Activated T-helper 1 cell treated with anti-CD3 and anti-CD28 coated beads, Interleukin-12 subunit alpha, Interleukin-12 subunit beta, Interleukin-2, Interleukin-4 antibody, amounts not matched to agents 30 ng/mL and 10 ng/mL and 1 ng/mL, durations not matched to agents 14 hours and 24 hours and 36 hours (primary cell): ENCODE measurements at regions not wholly inside any gene's neighbourhood (a gene's known extent, or its start where the extent isn't known, plus 50 kb on each side); places are given as distances from the start of the nearest gene placed in this dataset.

Source experiments
- DNase-seq: peaks from one replicate; pipeline ENCODE4 v3.0.0; 2021; ENCODE audit warnings: low spot score
- H3K27ac Mint-ChIP-seq: one replicate; pipeline ENCODE4 v1.8.0; 2021; ENCODE audit warnings: mild to moderate bottlenecking, mixed read lengths
- H3K27me3 Mint-ChIP-seq: one replicate; pipeline ENCODE4 v1.8.0; 2022; ENCODE audit warnings: mild to moderate bottlenecking, moderate library complexity, mixed read lengths; ENCODE audit not compliant: insufficient read depth
- H3K36me3 Mint-ChIP-seq: one replicate; pipeline ENCODE4 v1.8.0; 2021; ENCODE audit warnings: low read depth, mixed read lengths
- H3K4me1 Mint-ChIP-seq: one replicate; pipeline ENCODE4 v1.8.0; 2021; ENCODE audit warnings: low read depth, mixed read lengths
- H3K4me3 Mint-ChIP-seq: one replicate; pipeline ENCODE4 v1.8.0; 2021; ENCODE audit warnings: mild to moderate bottlenecking, moderate library complexity, mixed read lengths
- H3K9me3 Mint-ChIP-seq: one replicate; pipeline ENCODE4 v1.8.0; 2021; ENCODE audit warnings: mixed read lengths
- intact Hi-C: fragments of 100-400 bp; cut with micrococcal nuclease; formaldehyde crosslinking; loops from one replicate; pipeline ENCODE4 v1.15.1; 2024

- no peak for DNase-seq
- Mint-ChIP-seq H3K36me3 (no peaks in the 10 kb centered on the region), H3K4me3 (no peak overlapping the region), H3K27ac (no peak overlapping the region), H3K27me3 (no peaks in the 10 kb centered on the region), H3K9me3 (no peaks in the 10 kb centered on the region), H3K4me1 (no peaks in the 10 kb centered on the region)
- intact Hi-C loops, result no loop called here
Measured at GRCh38 chr12:118467641-118468305, 91.4 kb downstream of the SUDS3 start.

- Mint-ChIP-seq H3K36me3 (no peaks in the 10 kb centered on the region), H3K9me3 (no peaks in the 10 kb centered on the region), H3K27me3 (no peaks in the 10 kb centered on the region), H3K27ac (no peak overlapping the region), H3K4me1 (no peaks in the 10 kb centered on the region), H3K4me3 (no peak overlapping the region)
- intact Hi-C loops, result no loop called here
- DNase-seq, result no peak
Measured at GRCh38 chr12:118472940-118473339, 96.6 kb downstream of the SUDS3 start.

- intact Hi-C loops, result no loop called here
- H3K4me1 Mint-ChIP-seq, result no peaks in the 10 kb centered on the region
- no peak overlapping the region for H3K4me3 Mint-ChIP-seq
- H3K27me3 Mint-ChIP-seq, result no peaks in the 10 kb centered on the region
- H3K36me3 Mint-ChIP-seq, result no peaks in the 10 kb centered on the region
- DNase-seq, result no peak
- H3K27ac Mint-ChIP-seq, result no peak overlapping the region
- no peaks in the 10 kb centered on the region for H3K9me3 Mint-ChIP-seq
Measured at GRCh38 chr12:118480235-118480634, 103.9 kb downstream of the SUDS3 start.

- peaks cover 7% of the 10 kb centered on the region for H3K9me3 Mint-ChIP-seq
- no peak for DNase-seq
- H3K27ac Mint-ChIP-seq, result no peak overlapping the region
- H3K4me1 Mint-ChIP-seq, result no peaks in the 10 kb centered on the region
- no peaks in the 10 kb centered on the region for H3K36me3 Mint-ChIP-seq
- intact Hi-C loops, result no loop called here
- peaks cover 3% of the 10 kb centered on the region for H3K27me3 Mint-ChIP-seq
- H3K4me3 Mint-ChIP-seq, result no peak overlapping the region
Measured at GRCh38 chr12:118488034-118488433, 111.7 kb downstream of the SUDS3 start.

GRCh38 chr12:118493962-118494361 is 117.6 kb downstream of the SUDS3 start:
- Mint-ChIP-seq H3K27me3 (no peaks in the 10 kb centered on the region), H3K27ac (no peak overlapping the region)
- intact Hi-C loops, result no loop called here

GRCh38 chr12:118494776-118495175 is 118.4 kb downstream of the SUDS3 start:
- Mint-ChIP-seq H3K4me3 (no peak overlapping the region), H3K27ac (no peak overlapping the region), H3K27me3 (no peaks in the 10 kb centered on the region), H3K36me3 (no peaks in the 10 kb centered on the region), H3K9me3 (no peaks in the 10 kb centered on the region), H3K4me1 (no peaks in the 10 kb centered on the region)
- DNase-seq, result no peak
- intact Hi-C loops, result no loop called here

More at GRCh38 chr12:118493962-118494361, 117.6 kb downstream of the SUDS3 start:
- H3K9me3 Mint-ChIP-seq, result no peaks in the 10 kb centered on the region
- DNase-seq, result no peak
- no peak overlapping the region for H3K4me3 Mint-ChIP-seq
- no peaks in the 10 kb centered on the region for H3K4me1 Mint-ChIP-seq
- H3K36me3 Mint-ChIP-seq, result no peaks in the 10 kb centered on the region

GRCh38 chr12:118495296-118495695 is 118.9 kb downstream of the SUDS3 start:
- no peaks in the 10 kb centered on the region for H3K27me3 Mint-ChIP-seq
- H3K36me3 Mint-ChIP-seq, result no peaks in the 10 kb centered on the region
- H3K4me3 Mint-ChIP-seq, result no peak overlapping the region
- no peak overlapping the region for H3K27ac Mint-ChIP-seq
- DNase-seq, result no peak
- no peaks in the 10 kb centered on the region for H3K9me3 Mint-ChIP-seq
- intact Hi-C loops, result no loop called here
- H3K4me1 Mint-ChIP-seq, result no peaks in the 10 kb centered on the region

- H3K9me3 Mint-ChIP-seq, result no peaks in the 10 kb centered on the region
- H3K4me1 Mint-ChIP-seq, result no peaks in the 10 kb centered on the region
- H3K36me3 Mint-ChIP-seq, result no peaks in the 10 kb centered on the region
- H3K27ac Mint-ChIP-seq, result no peak overlapping the region
- H3K27me3 Mint-ChIP-seq, result no peaks in the 10 kb centered on the region
- no peak for DNase-seq
- no peak overlapping the region for H3K4me3 Mint-ChIP-seq
- intact Hi-C loops, result no loop called here
Measured at GRCh38 chr12:118498171-118498570, 121.8 kb downstream of the SUDS3 start.

GRCh38 chr12:118500299-118500698 is 123.9 kb downstream of the SUDS3 start:
- H3K36me3 Mint-ChIP-seq, result no peaks in the 10 kb centered on the region
- no peaks in the 10 kb centered on the region for H3K4me1 Mint-ChIP-seq
- no peak overlapping the region for H3K27ac Mint-ChIP-seq
- intact Hi-C loops, result no loop called here
- no peaks in the 10 kb centered on the region for H3K9me3 Mint-ChIP-seq
- H3K27me3 Mint-ChIP-seq, result no peaks in the 10 kb centered on the region
- H3K4me3 Mint-ChIP-seq, result no peak overlapping the region
- no peak for DNase-seq

GRCh38 chr12:118501489-118501888 is 125.1 kb downstream of the SUDS3 start:
- Mint-ChIP-seq H3K27ac (no peak overlapping the region), H3K9me3 (no peaks in the 10 kb centered on the region), H3K4me1 (no peaks in the 10 kb centered on the region), H3K4me3 (no peak overlapping the region), H3K27me3 (no peaks in the 10 kb centered on the region), H3K36me3 (no peaks in the 10 kb centered on the region)
- DNase-seq, result no peak
- intact Hi-C loops, result no loop called here

- no peak for DNase-seq
- Mint-ChIP-seq H3K9me3 (peaks cover 3% of the 10 kb centered on the region), H3K27me3 (no peaks in the 10 kb centered on the region), H3K27ac (no peak overlapping the region), H3K4me1 (no peaks in the 10 kb centered on the region), H3K4me3 (no peak overlapping the region), H3K36me3 (no peaks in the 10 kb centered on the region)
- intact Hi-C loops, result no loop called here
Measured at GRCh38 chr12:118503476-118503875, 127.1 kb downstream of the SUDS3 start.

GRCh38 chr12:118512669-118513068 is 136.3 kb downstream of the SUDS3 start:
- Mint-ChIP-seq H3K36me3 (no peaks in the 10 kb centered on the region), H3K27ac (no peak overlapping the region), H3K4me3 (no peak overlapping the region), H3K4me1 (no peaks in the 10 kb centered on the region), H3K27me3 (no peaks in the 10 kb centered on the region), H3K9me3 (peaks cover 6% of the 10 kb centered on the region)
- intact Hi-C loops, result no loop called here
- no peak for DNase-seq

- DNase-seq, result no peak
- H3K4me3 Mint-ChIP-seq, result no peak overlapping the region
- H3K36me3 Mint-ChIP-seq, result no peaks in the 10 kb centered on the region
- no peak overlapping the region for H3K27ac Mint-ChIP-seq
- H3K9me3 Mint-ChIP-seq, result peaks cover 6% of the 10 kb centered on the region
- H3K4me1 Mint-ChIP-seq, result no peaks in the 10 kb centered on the region
- no peaks in the 10 kb centered on the region for H3K27me3 Mint-ChIP-seq
- intact Hi-C loops, result no loop called here
Measured at GRCh38 chr12:118513611-118514010, 137.3 kb downstream of the SUDS3 start.

- no peak overlapping the region for H3K27ac Mint-ChIP-seq
- no peak overlapping the region for H3K4me3 Mint-ChIP-seq
- intact Hi-C loops, result no loop called here
- H3K4me1 Mint-ChIP-seq, result no peaks in the 10 kb centered on the region
- no peak for DNase-seq
- no peaks in the 10 kb centered on the region for H3K27me3 Mint-ChIP-seq
- no peaks in the 10 kb centered on the region for H3K36me3 Mint-ChIP-seq
- H3K9me3 Mint-ChIP-seq, result peaks cover 6% of the 10 kb centered on the region
Measured at GRCh38 chr12:118514297-118514696, 137.9 kb downstream of the SUDS3 start.
